ENCODE measurements at regions not wholly inside any gene's neighbourhood (a gene's known extent, or its start where the extent isn't known, plus 50 kb on each side); places are given as distances from the start of the nearest gene placed in this dataset.

GRCh38 chr18:74023220-74023619 is 124.4 kb downstream of the FBXO15 start:
- no peak for DNase-seq

GRCh38 chr18:74019864-74020263 is 127.8 kb downstream of the FBXO15 start:
- DNase-seq, result peak; percentile 24

- no peak for DNase-seq
These were observed 133.7 kb downstream of the FBXO15 start for GRCh38 chr18:74013955-74014354.

- DNase-seq, result no peak
These were observed 134.5 kb downstream of the FBXO15 start for GRCh38 chr18:74012954-74013630.

GRCh38 chr18:74006143-74006542 is 141.5 kb downstream of the FBXO15 start:
- DNase-seq, result no peak

GRCh38 chr18:74005320-74006109 is 142.1 kb downstream of the FBXO15 start:
- DNase-seq, result no peak

- no peak for DNase-seq
These were observed 155.2 kb downstream of the FBXO15 start for GRCh38 chr18:73992242-73993022.

GRCh38 chr18:73991570-73991969 is 156.1 kb downstream of the FBXO15 start:
- no peak for DNase-seq

GRCh38 chr18:73990258-73990657 is 157.4 kb downstream of the FBXO15 start:
- DNase-seq, result no peak

- no peak for DNase-seq
These were observed 160.2 kb downstream of the FBXO15 start for GRCh38 chr18:73987247-73987980.

- DNase-seq, result no peak
These were observed 160.9 kb downstream of the FBXO15 start for GRCh38 chr18:73986711-73987110.

GRCh38 chr18:73985855-73986625 is 161.6 kb downstream of the FBXO15 start:
- no peak for DNase-seq

- DNase-seq, result no peak
These were observed 163.7 kb downstream of the FBXO15 start for GRCh38 chr18:73983970-73984369.

GRCh38 chr18:73983496-73983895 is 164.1 kb downstream of the FBXO15 start:
- DNase-seq, result no peak

GRCh38 chr18:73981796-73982195 is 165.8 kb downstream of the FBXO15 start:
- no peak for DNase-seq

- DNase-seq, result peak; percentile 32
These were observed 167.2 kb downstream of the FBXO15 start for GRCh38 chr18:73980289-73980979.

- DNase-seq, result no peak
These were observed 167.9 kb downstream of the FBXO15 start for GRCh38 chr18:73979742-73980141.

- DNase-seq, result no peak
These were observed 171.2 kb downstream of the FBXO15 start for GRCh38 chr18:73976433-73976832.

- no peak for DNase-seq
These were observed 172.4 kb downstream of the FBXO15 start for GRCh38 chr18:73975266-73975665.

- DNase-seq, result no peak
These were observed 173.7 kb downstream of the FBXO15 start for GRCh38 chr18:73973972-73974371.

- DNase-seq, result no peak
These were observed 180.7 kb downstream of the FBXO15 start for GRCh38 chr18:73966954-73967353.

GRCh38 chr18:73962256-73962655 is 185.4 kb downstream of the FBXO15 start:
- no peak for DNase-seq

Data from COR-L47 (cell line).